WERI-Rb-1 (cell line): ENCODE measurements at regions not wholly inside any gene's neighbourhood (a gene's known extent, or its start where the extent isn't known, plus 50 kb on each side); places are given as distances from the start of the nearest gene placed in this dataset.

ENCODE experiments used
- DNase-seq: peaks from one replicate; pipeline ENCODE4 v3.0.0-alpha.2; 2020
- H3K27ac ChIP-seq: fragments of 250-450 bp; sonication (Bioruptor Pico); 2 replicates; pipeline ENCODE4 v1.5.1; 2020; ENCODE audit warnings: mild to moderate bottlenecking, moderate library complexity
- H3K27me3 ChIP-seq: fragments of 250-450 bp; sonication (Bioruptor Pico); 2 replicates; pipeline ENCODE4 v1.5.1; 2021; ENCODE audit warnings: mild to moderate bottlenecking, low read depth, moderate library complexity; ENCODE audit not compliant: insufficient read depth, severe bottlenecking
- H3K36me3 ChIP-seq: fragments of 250-450 bp; sonication (Bioruptor Pico); 2 replicates; pipeline ENCODE4 v1.5.1; 2020; ENCODE audit warnings: mild to moderate bottlenecking, moderate library complexity
- H3K4me3 ChIP-seq: 2 replicates; pipeline ENCODE4 v1.5.1; 2011; ENCODE audit warnings: low read depth, mild to moderate bottlenecking, control low read depth, low read length
- H3K9me3 ChIP-seq: fragments of 250-450 bp; sonication (Bioruptor Pico); 2 replicates; pipeline ENCODE4 v1.5.1; 2021; ENCODE audit warnings: mild to moderate bottlenecking, moderate library complexity; ENCODE audit not compliant: severe bottlenecking
- TF ChIP-seq, protein P1 (sequence below): IDR thresholded peaks from 2 replicates; pipeline ENCODE4 v1.5.1; 2011; ENCODE audit warnings: low read depth, mild to moderate bottlenecking, control low read depth, inconsistent platforms, low read length

DNA sequence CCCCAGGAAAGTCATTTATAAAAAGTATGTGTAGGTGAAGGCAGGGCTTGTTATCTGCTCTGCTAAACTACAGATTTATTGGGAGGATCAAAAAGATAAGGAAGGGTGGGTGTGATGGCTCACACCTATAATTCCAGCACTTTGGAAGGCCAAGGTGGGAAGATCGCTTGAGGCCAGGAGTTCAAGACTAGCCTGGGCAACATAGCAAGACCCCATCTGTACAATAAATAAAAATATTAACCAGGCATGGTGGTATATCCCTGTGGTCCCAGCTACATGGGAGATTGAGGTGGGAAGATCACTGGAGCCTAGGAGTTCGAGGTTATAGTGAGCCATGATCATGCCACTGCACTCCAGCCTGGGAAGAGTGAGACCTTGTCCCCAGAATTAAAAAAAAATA, 86.4 kb downstream of the NENF start:
- H3K4me3 ChIP-seq: no peak overlapping the region
- TF ChIP-seq, protein P1, sequence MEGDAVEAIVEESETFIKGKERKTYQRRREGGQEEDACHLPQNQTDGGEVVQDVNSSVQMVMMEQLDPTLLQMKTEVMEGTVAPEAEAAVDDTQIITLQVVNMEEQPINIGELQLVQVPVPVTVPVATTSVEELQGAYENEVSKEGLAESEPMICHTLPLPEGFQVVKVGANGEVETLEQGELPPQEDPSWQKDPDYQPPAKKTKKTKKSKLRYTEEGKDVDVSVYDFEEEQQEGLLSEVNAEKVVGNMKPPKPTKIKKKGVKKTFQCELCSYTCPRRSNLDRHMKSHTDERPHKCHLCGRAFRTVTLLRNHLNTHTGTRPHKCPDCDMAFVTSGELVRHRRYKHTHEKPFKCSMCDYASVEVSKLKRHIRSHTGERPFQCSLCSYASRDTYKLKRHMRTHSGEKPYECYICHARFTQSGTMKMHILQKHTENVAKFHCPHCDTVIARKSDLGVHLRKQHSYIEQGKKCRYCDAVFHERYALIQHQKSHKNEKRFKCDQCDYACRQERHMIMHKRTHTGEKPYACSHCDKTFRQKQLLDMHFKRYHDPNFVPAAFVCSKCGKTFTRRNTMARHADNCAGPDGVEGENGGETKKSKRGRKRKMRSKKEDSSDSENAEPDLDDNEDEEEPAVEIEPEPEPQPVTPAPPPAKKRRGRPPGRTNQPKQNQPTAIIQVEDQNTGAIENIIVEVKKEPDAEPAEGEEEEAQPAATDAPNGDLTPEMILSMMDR: no peak
- no peaks in the 10 kb centered on the region for H3K27me3 ChIP-seq
- H3K9me3 ChIP-seq: peaks cover 3% of the 10 kb centered on the region
- no peak for DNase-seq
- no peak overlapping the region for H3K27ac ChIP-seq
- H3K36me3 ChIP-seq: no peaks in the 10 kb centered on the region

DNA sequence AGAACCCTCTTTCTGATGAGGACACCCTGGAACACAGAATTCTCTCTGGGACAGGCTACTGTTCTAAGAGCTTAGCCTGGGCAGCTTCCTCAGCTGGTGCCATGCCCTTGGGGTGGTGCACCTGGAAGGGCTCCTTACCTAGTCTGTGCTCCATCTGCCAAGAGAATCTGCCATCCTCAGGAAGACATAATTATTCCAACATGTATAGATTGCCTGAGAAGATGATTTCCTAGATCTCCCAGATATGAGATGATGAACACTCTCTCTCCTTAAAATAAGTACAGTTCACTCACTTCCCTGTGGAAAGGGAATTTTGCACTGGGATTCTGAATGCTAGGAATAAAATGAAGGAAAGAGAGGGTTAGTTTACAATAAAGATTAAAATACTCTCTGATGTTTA, 87.6 kb downstream of the NENF start:
- Histone ChIP-seq H3K4me3 (no peak overlapping the region), H3K36me3 (no peaks in the 10 kb centered on the region), H3K9me3 (peaks cover 3% of the 10 kb centered on the region), H3K27me3 (no peaks in the 10 kb centered on the region), H3K27ac (peak overlapping the region; percentile 69)
- TF ChIP-seq, protein P1: no peak
- no peak for DNase-seq

DNA sequence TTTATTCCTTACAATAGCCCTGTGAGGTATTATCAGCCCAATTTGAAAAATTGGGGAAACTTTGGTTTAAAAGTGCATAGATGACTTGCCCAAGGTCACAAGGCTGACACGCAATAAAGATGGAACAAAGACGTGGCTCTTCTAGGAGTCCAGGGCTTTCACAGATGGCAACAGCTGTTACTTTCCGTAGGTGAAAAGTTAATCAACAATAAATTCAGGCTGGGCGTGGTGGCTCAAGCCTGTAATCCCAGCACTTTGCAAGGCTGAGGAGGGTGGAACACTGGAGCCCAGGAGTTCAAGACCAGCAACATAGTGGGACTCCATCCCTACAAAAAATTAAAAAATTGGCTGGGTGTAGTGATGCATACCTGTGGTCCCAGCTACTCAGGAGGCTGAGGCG, 87.8 kb upstream of the ATF3 start:
- Histone ChIP-seq H3K27ac (peak overlapping the region; percentile 69), H3K9me3 (peaks cover 3% of the 10 kb centered on the region), H3K27me3 (no peaks in the 10 kb centered on the region), H3K4me3 (no peak overlapping the region), H3K36me3 (no peaks in the 10 kb centered on the region)
- TF ChIP-seq, protein P1: no peak
- peak; percentile 59 for DNase-seq

DNA sequence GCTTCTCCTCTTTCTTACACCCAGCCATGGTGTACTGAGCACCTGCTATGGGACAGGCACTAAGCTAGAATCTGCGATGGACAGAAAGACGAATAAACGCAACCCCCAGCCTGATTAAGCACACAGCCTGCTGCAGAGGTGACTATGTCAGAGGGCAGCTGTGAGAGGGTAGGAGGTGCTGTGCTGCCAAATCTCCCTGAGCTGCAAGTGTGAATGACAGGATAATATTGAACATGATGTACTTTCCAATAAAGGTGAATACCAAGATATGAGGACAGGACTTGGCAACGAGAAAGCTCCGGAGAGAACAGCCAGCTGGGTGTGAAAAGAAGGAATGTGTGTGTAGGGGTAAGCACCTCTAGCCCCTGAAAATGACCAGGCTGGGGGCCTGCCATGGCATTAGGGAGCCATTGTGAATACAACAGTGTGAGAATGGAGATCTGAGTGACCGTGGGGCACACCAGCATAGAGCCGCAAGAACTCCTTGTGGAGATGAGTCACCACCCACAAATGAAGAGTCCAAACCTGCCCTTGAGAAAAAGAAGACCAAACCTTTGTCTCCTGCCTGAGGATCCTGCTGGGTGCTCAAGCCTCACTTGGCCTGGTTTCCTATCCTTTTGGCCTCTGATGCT, 83.0 kb upstream of the ATF3 start:
- no peaks in the 10 kb centered on the region for H3K9me3 ChIP-seq
- no peaks in the 10 kb centered on the region for H3K36me3 ChIP-seq
- no peak overlapping the region for H3K4me3 ChIP-seq
- no peak for DNase-seq
- TF ChIP-seq, protein P1: no peak
- no peak overlapping the region for H3K27ac ChIP-seq
- no peaks in the 10 kb centered on the region for H3K27me3 ChIP-seq

DNA sequence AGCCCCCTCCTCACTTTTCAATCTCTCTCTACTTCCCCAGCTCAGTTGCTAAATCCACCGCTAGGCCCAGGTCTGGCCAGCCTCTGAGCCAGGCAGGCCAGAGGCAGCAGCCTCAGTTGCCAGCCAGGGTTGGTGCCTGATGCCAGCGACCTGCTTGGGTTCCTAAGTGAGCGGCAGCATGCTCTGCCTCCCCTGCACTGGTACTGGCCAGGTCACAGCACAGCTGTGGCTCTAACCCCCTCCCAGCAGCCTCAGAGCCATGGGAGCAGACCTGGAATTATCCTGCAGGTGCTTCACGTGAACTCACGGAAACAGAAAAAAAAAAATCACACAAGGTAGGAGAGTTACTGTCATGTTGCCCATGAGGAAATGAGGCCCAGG, 82.5 kb upstream of the ATF3 start:
- DNase-seq: no peak
- H3K9me3 ChIP-seq: no peaks in the 10 kb centered on the region
- TF ChIP-seq, protein P1: no peak
- H3K36me3 ChIP-seq: no peaks in the 10 kb centered on the region
- H3K27ac ChIP-seq: no peak overlapping the region
- H3K27me3 ChIP-seq: no peaks in the 10 kb centered on the region
- no peak overlapping the region for H3K4me3 ChIP-seq

DNA sequence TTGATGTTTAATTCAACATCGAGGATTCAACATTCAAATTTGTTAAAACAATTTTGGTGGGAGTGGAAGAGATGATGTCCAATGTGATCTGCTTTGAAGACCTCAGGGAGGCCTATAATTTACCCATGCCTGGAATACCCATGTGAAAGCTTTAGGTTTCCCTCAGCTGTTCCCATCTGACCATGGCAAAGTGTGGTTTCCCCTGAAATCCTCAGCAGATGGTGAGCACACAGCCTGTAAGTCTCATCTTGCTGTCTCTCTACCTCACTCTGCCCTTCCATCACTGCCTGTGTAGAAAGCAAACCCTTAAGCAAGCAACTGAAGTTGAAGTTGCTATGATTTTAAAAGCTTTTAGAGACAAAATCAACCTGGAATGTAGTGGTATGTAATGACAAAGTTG, 80.1 kb upstream of the ATF3 start:
- Histone ChIP-seq H3K27ac (no peak overlapping the region), H3K36me3 (no peaks in the 10 kb centered on the region), H3K9me3 (no peaks in the 10 kb centered on the region), H3K4me3 (no peak overlapping the region), H3K27me3 (no peaks in the 10 kb centered on the region)
- DNase-seq: peak; percentile 30
- TF ChIP-seq, protein P1: no peak
